HL-60/S4 treated with phorbol 12-myristate 13-acetate at 8.2 ng/mL for 4 days and 3 days (cell line): ENCODE measurements at regions not wholly inside any gene's neighbourhood (a gene's known extent, or its start where the extent isn't known, plus 50 kb on each side); places are given as distances from the start of the nearest gene placed in this dataset.

ENCODE experiments used
- in situ Hi-C: fragments of 300-500 bp; cut with MboI; formaldehyde crosslinking; loops from 2 replicates; pipeline ENCODE4 v1.15.0; 2022; ENCODE audit warnings: low sequenced_read_pairs

DNA sequence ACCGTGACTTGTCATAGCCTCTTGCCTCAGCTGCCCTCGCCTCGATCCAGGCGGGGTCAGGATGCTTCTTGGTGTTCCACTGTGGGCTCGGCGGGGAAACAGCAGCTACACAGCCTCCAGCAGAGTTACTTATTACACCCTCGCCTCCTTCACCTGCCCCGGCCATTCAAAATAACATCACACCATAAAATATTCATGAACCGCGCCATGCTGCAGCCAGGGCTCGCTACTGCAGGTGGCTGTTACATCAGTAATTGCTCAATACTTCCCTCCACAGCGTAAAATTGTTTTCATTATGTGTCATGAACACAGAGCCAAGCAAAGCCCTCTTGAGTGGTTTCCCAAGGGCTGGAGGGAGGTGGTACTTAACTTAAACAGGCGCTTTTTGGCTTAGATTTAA is 241.5 kb upstream of the SP8 start:
- in situ Hi-C loops: no loop called here

DNA sequence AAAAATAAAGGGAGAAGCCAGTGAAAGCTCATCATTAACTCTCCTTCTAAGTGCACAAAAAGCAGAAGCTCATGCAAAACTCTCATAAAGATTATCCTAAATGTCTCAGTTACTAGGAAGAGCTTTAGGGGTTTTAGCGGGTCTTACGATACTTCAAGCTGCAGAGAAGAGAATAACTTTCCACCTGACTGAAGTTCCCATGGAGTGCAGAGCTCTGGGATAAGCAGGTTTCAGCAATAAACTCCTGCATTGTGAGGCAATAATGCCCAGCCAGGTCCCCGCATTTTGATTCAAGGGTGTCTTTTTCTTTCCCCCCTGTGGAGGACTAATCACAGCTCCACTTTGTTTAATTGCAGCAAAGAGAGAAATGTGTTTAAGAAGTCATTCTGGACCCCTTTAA is 241.9 kb upstream of the SP8 start:
- in situ Hi-C loops: no loop called here

DNA sequence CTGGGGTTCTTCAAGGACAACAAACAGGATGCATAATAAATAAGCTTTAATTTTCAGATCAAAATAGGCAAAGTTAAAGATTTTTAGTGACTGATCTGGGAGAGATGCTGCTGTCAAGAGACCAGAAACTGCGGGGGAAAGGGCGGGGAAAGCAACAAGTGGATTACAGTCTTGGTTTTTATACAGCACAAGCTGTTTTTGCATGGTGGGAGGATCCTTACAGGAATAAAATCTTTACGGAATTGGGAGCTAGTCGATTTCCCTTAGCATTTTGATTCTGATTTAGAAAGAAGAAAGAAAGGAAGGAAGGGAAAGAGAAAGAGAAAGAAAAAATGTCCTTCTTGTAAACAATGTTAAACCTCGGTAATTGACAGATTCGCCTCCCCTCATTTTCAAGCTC is 242.3 kb upstream of the SP8 start:
- in situ Hi-C loops: no loop called here

DNA sequence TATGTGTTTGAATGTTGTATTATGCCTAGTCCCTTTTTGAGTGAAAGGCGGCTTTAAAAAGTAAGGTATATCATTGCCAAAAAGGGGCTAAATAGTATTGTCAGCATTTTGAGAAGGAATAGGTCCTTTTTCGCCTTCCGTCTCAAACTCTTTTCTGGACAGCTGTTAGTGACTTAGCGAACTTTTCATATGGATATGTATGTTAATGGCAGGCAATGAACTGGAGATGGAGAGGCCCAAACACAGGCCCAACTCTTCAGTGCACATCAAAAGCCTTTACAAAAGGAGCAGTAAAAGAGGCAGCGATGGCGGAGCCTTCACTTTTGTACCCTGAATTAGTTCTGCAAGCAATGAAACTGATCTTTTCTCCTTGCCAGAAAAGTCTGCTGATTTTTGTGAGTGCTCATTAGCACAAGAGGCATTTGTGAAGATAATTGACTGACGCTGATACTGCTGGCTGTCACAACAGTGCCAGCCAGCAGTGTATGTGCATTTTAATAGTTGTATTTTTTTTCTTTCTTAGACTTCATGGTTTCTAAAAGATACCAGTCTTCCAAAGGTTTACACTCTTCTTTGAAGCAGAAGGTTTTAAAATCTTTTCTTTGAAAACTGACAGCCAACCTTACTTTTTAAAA is 243.7 kb upstream of the SP8 start:
- in situ Hi-C loops: no loop called here

DNA sequence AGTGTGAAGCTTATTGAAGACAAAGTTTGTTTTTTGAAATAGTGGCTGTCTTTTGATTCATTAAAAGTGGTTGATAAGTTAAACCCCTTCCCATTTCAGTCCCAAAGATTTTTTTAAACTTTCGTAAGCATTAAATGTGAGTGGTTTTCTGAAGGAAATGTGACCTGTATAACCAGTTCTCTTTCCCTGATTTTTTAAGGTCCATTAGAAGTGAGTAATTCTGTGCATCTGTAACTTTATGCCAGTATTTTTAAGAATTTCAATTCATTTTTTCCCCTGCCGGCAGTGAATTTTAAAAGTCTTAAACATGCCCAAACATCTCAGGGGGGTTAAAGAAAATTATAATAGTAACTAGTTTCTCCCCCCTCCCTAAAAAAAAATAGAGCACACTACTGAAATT is 254.6 kb upstream of the SP8 start:
- in situ Hi-C loops: no loop called here

DNA sequence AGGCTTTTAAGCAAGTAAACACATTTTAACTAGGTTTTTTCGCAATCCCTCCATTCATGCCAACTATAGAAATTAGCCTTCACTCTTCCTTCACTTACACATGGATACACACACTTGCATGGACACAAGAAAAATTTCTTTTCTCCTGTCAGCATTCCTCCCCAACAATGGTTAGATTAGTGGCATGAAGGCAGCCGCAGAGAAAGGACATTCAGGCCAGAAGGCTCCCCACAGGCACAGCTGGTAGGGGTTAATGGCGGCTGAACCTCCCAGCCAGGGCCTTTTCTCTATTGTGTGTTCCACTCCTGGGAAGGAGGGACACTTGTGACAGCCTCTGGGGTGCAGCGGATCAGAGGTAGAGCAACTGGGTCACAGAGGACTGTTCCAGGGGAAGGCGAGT is 255.0 kb upstream of the SP8 start:
- in situ Hi-C loops: no loop called here

DNA sequence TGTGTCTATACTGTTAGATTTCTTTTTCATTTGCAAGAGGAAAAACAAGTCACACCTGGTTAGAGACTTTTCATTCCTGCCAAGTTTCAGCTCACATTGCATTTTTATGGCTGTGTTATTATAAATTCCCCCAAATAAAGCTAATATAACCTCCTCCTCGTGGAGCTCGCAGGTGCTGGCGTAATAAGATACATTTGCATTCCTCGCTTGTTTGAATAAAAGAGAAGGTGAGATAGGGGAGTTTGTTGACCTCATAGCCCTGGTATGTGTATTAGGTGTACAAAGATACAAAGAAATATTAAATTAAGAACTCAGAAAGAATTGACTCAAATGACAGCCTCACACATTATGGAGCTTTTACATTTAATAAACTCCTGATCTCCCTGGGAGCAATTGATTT is 257.7 kb upstream of the SP8 start:
- in situ Hi-C loops: no loop called here

DNA sequence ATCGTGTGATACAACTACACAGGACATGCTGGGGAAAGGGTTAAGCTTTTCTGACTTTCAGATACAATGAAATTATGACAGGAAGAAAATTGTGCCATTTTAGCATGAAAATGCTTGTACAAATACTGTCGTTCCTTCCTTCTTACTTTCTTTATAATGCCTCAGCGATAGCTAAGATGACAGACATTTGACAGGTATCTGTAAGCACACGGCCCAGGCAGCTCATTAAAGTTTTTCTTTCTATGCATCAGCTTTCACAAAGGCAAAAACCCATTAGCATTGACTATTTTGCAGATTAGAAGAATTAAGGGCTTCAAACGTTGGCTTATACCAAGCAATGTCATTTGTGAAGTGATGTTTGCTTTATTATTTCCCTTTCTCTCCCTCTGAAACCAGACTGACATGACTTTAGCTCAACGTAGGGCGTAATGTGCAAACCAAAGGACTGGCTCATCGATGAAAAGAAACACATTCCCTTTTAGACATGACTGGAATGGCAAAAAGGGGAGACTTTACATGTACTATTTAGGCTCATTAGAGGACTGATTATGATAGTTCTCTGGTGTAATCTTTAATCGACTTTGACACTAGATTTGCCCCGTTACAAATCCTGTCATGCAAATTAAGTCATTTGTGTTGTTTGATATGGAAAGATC is 258.4 kb upstream of the SP8 start:
- in situ Hi-C loops: no loop called here

DNA sequence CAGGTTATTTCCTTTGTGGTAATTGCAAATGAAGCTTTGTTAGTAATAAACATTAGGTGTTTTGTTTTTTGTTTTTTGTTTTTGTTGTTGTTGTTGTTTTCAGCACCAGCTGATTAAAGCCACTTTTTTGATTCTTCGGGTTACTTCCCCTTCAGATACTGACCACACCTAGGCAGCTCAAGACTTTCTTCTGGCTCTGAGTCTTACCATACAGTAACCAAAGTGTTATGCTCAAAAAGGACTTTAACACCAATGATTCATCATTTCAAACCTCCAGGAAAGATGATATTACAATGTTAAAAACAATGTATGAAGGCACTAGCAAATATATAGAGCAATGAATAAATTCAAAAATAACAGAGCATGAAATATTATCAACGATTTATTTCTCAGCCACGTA is 265.2 kb upstream of the SP8 start:
- in situ Hi-C loops: no loop called here

DNA sequence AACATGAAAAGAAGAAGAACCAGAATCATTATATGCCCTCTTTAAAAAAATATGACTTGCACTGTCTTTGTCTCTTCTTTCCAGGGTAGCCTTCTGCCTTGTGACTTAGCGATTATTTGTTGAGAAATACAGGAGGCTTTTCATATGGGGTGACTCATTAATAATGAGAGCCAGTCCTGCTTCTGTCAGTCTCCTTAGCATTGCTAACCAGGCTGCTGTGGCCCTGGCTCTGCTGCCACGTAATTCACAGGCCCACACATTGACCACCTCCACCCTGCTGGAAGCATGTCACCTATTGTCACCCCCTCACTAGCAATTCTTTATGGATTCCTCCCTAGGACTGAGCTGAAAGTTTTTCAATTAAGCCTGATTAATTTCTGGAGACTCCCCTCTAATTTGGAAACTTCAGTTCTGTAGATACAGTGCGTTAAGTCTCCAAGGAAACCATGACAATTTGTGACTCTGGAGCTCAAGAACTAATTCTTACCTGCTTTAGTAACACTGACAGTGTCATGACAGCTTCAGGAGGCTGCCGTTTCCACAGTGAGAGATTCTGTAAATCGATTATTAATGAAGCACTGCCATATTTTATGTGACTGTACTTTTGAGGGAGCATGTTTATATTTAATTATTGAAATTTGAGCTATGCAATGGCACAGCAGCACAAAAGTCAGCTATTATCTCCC is 267.9 kb upstream of the SP8 start:
- in situ Hi-C loops: no loop called here

DNA sequence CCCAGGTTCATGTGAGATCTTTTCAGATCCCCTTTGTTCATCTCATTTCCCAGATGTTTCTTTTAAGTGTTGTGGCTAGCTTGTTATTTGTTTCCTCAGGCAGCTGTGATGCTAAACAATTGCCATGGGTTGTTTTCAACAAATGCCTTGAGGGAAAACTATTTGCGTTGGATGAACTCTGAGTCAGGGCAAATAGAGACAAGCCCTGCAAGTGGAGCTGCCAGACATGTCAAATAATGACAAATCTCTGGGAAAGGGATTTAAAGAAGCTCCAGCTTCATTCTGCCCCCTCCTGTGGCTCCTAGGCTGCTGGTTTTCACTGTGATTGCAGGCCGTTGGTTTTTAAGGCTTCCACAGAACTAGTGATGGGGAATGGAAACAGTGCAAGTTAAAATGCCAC is 272.4 kb upstream of the SP8 start:
- in situ Hi-C loops: no loop called here

DNA sequence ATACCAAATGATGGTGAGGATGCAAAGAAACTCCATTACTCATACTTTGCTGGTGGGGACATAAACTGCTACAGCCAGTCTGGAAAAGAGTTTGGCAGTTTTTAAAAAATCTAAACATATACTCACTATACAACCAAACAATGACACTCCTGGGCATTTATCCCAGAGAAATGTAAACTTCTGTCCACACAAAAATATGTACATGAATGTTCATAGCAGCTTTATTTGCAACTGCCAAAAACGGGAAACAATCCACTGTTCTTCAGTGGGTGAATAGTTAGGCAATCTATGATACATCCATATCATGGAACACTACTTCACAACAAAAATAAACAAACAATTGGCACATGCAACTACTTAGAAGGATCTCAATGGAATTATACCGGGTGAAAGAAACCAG is 276.4 kb upstream of the SP8 start:
- in situ Hi-C loops: no loop called here

DNA sequence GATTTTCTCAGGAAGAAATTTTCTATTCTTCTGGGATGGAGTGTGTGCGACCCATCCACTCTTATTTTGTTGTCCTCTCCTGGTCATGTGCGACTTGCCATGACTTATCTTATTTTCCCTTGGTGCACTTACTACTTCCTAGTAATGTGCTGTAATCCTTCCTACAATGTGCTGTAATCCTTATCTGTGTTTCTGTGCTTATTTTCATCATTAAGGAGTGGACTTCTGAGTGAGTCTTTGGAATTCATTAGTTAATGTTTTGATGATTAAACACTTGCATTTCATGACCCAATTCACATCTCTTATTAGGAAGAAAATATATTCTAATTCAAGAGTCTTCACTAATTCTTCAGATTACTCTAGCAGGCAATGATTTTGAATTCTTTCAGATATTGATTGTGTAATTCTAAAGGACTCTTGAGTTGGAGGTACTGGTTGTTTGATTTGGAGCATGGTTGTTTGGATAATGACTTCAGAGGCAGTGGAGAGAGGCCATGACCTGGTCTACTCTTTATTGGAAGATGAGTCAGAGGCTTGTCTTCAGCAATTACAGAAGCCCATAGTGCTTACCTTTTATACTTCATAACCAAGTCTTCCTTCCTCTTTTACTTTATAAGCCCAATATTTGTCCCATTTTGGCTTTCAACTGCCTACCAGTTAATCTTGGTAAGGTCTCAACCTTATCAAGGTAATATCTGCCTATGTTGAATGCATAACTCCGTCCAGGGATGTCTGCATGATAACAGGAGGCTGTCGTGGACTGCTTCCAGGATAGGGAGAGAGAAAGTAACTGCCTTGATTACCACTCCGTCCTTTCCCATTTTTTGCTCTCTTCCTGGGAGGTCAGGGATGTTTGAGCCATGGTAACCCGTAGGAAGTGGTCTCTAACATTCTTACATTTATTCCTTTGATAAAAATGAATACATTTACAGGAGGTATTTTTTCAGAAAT is 278.3 kb upstream of the SP8 start:
- in situ Hi-C loops: no loop called here

DNA sequence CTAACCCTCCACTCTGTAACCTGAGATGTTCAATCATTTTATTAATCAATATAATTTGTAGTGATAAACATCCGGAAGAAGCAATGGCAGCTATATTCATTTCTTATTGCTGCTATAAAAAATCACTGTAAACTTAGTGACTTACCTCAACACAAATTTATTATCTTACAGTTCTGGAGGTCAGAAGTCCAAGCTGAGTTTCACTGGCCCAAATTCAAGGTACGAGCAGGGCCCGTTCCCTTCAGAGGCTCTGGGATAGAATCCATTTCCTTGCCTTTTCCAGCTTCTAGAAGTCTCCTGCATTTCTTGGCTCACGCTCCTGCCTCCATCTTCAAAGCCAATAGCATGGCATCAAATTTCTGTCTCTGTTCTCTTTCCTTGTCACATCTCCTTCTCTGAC is 279.5 kb upstream of the SP8 start:
- in situ Hi-C loops: no loop called here

DNA sequence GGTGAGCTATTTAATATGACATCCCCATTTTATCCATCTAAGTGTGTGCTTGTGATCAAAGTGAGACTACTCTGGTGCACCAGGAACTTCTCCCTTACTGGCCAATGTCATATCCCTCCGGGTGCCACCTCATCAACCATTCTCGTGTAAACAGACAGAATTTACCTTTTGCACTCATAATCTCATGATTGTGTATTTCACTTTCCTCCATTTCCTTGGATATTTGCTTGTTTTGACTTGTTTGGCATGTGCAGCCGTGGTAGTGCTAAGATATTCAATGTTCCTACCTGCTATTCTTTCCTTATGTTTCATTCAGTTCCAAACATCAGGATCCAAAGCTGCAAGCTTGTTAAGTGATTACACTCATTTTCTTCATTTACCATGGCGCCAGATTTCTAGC is 280.5 kb upstream of the SP8 start:
- in situ Hi-C loops: no loop called here

DNA sequence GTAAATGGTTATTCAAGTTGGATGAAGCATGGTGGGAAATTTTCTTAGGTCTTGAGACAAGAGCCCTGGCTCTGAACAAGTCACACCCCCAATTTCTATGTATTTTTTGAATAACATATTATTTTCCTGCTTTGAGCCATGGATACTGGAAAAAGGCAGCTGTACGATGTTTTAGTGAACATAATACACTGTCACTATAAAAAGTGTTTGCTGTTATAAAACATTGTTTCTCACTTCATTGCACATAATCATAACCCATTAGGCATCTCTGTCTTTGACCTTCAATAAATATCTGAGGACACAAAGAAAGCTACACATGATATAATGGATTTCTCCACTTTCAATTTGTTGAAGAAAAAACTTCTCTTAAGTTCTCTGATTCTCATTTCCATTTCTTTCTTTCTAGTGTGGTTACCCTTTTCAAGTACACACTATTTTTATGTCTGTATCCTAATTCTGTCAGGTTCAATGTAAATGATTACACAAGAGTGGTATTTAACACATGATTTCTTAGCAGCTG is 283.9 kb upstream of the SP8 start:
- in situ Hi-C loops: no loop called here

DNA sequence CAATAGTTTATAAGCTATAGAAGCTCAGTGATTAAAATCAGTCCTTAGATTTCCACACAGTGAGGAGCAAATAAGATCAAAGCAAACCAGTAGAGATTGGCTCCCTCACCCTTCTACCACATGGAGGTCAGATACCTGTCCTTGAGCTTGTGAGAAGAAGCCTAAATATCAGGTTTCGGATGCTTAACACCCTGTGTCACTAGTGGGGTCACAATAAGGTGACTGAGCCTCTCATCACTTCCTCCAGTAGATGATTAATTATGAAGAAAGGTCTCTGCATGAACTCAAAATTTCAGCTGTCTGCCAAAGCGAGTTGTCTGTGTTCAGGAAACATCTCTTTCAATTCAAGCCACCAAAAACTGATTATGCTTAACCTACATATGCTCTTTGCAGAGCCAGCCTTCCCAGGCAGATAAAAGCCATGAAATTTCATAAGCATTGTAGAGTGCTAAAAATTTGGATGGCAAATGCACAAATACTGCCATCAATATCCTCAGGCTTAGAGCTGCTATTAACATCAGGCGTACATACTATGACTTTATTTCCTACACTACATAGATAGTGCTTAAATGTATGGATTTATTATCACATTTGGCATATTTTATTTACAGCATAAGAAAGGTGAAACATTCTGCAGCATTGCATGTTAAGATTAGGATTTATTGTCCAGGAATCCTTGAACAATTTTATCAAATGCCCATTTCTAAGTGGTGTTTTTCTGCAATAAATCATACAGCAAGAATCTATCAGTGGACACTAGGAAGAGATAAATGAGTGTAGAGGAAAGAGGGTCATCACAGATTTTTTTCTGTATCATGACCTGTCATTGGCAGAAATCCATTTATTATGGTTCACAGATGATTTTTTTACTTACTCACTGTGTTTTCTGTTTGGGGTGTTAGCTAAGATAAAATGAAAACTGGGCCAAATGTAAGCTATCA is 285.1 kb upstream of the SP8 start:
- in situ Hi-C loops: no loop called here

DNA sequence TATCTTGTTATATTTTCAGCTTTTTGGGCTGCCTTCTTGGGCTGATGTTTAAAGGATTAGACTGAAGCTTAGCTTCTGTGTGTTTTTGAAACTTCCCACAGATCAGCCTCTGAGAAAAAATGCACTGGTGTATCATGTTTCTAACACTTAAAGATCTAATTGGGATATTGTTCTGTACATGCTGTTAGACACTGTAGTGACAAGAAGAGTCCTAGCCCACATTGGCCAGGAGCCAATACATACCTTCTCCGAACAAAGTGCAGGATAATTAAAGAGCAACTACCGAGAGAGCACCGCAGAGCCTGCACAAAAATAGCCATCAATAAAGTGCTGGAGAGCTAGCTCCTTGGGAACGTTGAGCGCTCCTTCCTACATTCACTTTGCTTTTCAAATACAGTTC is 289.4 kb upstream of the SP8 start:
- in situ Hi-C loops: no loop called here

DNA sequence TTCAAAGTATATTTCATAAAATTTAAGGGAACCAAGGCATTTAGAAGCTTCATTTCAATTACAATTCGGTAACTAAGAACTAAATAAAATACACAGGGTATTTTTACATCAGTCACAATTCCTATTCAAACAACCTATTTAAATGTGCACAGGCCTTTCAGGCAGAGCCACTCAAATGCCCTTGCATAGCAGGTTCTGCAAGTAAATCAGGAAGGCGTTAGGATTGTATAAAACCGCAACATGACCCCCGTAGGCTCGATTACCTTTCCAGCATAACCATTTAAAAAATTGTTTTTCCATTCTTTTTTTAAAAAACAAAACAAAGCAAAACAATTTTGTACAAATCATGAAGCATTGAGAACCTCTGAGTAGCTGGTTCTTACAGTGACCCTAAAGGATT is 289.9 kb upstream of the SP8 start:
- in situ Hi-C loops: no loop called here

DNA sequence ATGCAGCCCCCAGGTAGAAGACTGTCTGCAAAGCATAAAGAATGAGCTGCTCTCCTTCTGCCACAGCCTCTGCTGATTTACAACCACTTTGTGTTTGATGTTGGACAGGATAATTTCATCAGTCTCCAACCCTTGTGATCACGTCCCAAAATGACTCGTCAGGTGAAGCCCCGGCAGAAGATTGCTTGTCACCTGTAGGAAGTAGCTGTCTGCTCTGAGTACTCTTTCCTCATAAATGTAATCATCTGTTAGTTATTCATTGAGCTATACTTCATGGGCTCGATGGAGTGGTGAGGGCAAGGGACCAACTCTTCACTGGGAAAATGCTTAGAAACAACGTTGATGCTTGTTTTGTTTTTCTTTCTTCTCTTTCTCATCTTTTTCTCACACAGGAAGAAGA is 290.9 kb upstream of the SP8 start:
- in situ Hi-C loops: no loop called here
